ENCODE measurements at regions not wholly inside any gene's neighbourhood (a gene's known extent, or its start where the extent isn't known, plus 50 kb on each side); places are given as distances from the start of the nearest gene placed in this dataset.
"Not testable (repeated sequence)": the region's sequence is repeated elsewhere in the genome, so short reads cannot be mapped to it uniquely, and the experiment has no call there.

- Histone ChIP-seq H3K27ac (no peak overlapping the region), H3K36me3 (ENCODE audit: insufficient read depth, low read length) (no peaks in the 10 kb centered on the region), H3K9me3 (ENCODE audit: low read depth, low read length) (no peaks in the 10 kb centered on the region; the same call in 1 of the 2 replicates), H3K4me3 (no peak overlapping the region), H3K9ac (ENCODE audit: insufficient read length) (no peak overlapping the region)
- no peak for DNase-seq (ENCODE audit: low read depth, low spot score)
- no peak for TF ChIP-seq FOXP2 (optimal IDR thresholded peaks at IDR 0.05; ENCODE audit: control extremely low read depth, extremely low read length, insufficient read depth)
- TF ChIP-seq POLR2AphosphoS5 (IDR thresholded peaks at IDR 0.05; ENCODE audit: borderline replicate concordance, low read depth, low read length): no peak
- TF ChIP-seq EZH2 (IDR thresholded peaks at IDR 0.05): no peak
Measured at GRCh38 chr2:188024811-188025210, 266.9 kb upstream of the GULP1 start.

GRCh38 chr2:188028739-188029138 lies 262.9 kb upstream of the GULP1 start:
- no peaks in the 10 kb centered on the region for H3K36me3 ChIP-seq (ENCODE audit: insufficient read depth, low read length)
- H3K9me3 ChIP-seq (ENCODE audit: low read depth, low read length): no peaks in the 10 kb centered on the region; the same call in 1 of the 2 replicates
- no peak overlapping the region for H3K9ac ChIP-seq (ENCODE audit: insufficient read length)
- H3K27ac ChIP-seq: no peak overlapping the region
- no peak for TF ChIP-seq EZH2 (IDR thresholded peaks at IDR 0.05)
- TF ChIP-seq POLR2AphosphoS5 (IDR thresholded peaks at IDR 0.05; ENCODE audit: borderline replicate concordance, low read depth, low read length): no peak
- no peak for TF ChIP-seq FOXP2 (optimal IDR thresholded peaks at IDR 0.05; ENCODE audit: control extremely low read depth, extremely low read length, insufficient read depth)
- H3K4me3 ChIP-seq: no peak overlapping the region
- no peak for DNase-seq (ENCODE audit: low read depth, low spot score)

GRCh38 chr2:188032306-188032705 lies 259.4 kb upstream of the GULP1 start:
- no peak overlapping the region for H3K4me3 ChIP-seq
- H3K36me3 ChIP-seq (ENCODE audit: insufficient read depth, low read length): no peaks in the 10 kb centered on the region
- no peak overlapping the region for H3K9ac ChIP-seq (ENCODE audit: insufficient read length)
- no peaks in the 10 kb centered on the region for H3K9me3 ChIP-seq (ENCODE audit: low read depth, low read length)
- no peak for DNase-seq (ENCODE audit: low read depth, low spot score)
- TF ChIP-seq POLR2AphosphoS5 (IDR thresholded peaks at IDR 0.05; ENCODE audit: borderline replicate concordance, low read depth, low read length) (no peak), EZH2 (IDR thresholded peaks at IDR 0.05) (no peak), FOXP2 (optimal IDR thresholded peaks at IDR 0.05; ENCODE audit: control extremely low read depth, extremely low read length, insufficient read depth) (no peak)
- H3K27ac ChIP-seq: no peak overlapping the region

GRCh38 chr2:188032786-188033185 lies 258.9 kb upstream of the GULP1 start:
- Histone ChIP-seq H3K4me3 (no peak overlapping the region), H3K36me3 (ENCODE audit: insufficient read depth, low read length) (no peaks in the 10 kb centered on the region), H3K27ac (no peak overlapping the region), H3K9me3 (ENCODE audit: low read depth, low read length) (no peaks in the 10 kb centered on the region), H3K9ac (ENCODE audit: insufficient read length) (no peak overlapping the region)
- DNase-seq (ENCODE audit: low read depth, low spot score): no peak
- TF ChIP-seq POLR2AphosphoS5 (IDR thresholded peaks at IDR 0.05; ENCODE audit: borderline replicate concordance, low read depth, low read length) (no peak), FOXP2 (optimal IDR thresholded peaks at IDR 0.05; ENCODE audit: control extremely low read depth, extremely low read length, insufficient read depth) (no peak), EZH2 (IDR thresholded peaks at IDR 0.05) (no peak)

- not testable (repeated sequence) for H3K27ac ChIP-seq
Measured at GRCh38 chr2:188033240-188033639, 258.4 kb upstream of the GULP1 start.

GRCh38 chr2:188034102-188034501 lies 257.6 kb upstream of the GULP1 start:
- not testable (repeated sequence) for H3K4me3 ChIP-seq; DNase-seq (ENCODE audit: low read depth, low spot score); H3K9ac ChIP-seq (ENCODE audit: insufficient read length); H3K36me3 ChIP-seq (ENCODE audit: insufficient read depth, low read length); H3K9me3 ChIP-seq (ENCODE audit: low read depth, low read length); H3K27ac ChIP-seq

More at GRCh38 chr2:188033240-188033639, 258.4 kb upstream of the GULP1 start:
- not testable (repeated sequence) for DNase-seq (ENCODE audit: low read depth, low spot score); H3K4me3 ChIP-seq; H3K9ac ChIP-seq (ENCODE audit: insufficient read length); H3K9me3 ChIP-seq (ENCODE audit: low read depth, low read length); H3K36me3 ChIP-seq (ENCODE audit: insufficient read depth, low read length)

- not testable (repeated sequence) for H3K4me3 ChIP-seq; H3K9ac ChIP-seq (ENCODE audit: insufficient read length)
Measured at GRCh38 chr2:188035377-188035776, 256.3 kb upstream of the GULP1 start.

GRCh38 chr2:188036786-188037185 lies 254.9 kb upstream of the GULP1 start:
- H3K36me3 ChIP-seq (ENCODE audit: insufficient read depth, low read length); H3K9ac ChIP-seq (ENCODE audit: insufficient read length); DNase-seq (ENCODE audit: low read depth, low spot score); H3K9me3 ChIP-seq (ENCODE audit: low read depth, low read length); H3K27ac ChIP-seq; H3K4me3 ChIP-seq: not testable (repeated sequence)

More at GRCh38 chr2:188035377-188035776, 256.3 kb upstream of the GULP1 start:
- not testable (repeated sequence) for H3K9me3 ChIP-seq (ENCODE audit: low read depth, low read length); H3K27ac ChIP-seq; DNase-seq (ENCODE audit: low read depth, low spot score); H3K36me3 ChIP-seq (ENCODE audit: insufficient read depth, low read length)

GRCh38 chr2:188039307-188039706 lies 252.4 kb upstream of the GULP1 start:
- no peak for DNase-seq (ENCODE audit: low read depth, low spot score)
- H3K27ac ChIP-seq: no peak overlapping the region
- no peak overlapping the region for H3K9ac ChIP-seq (ENCODE audit: insufficient read length)
- no peaks in the 10 kb centered on the region for H3K9me3 ChIP-seq (ENCODE audit: low read depth, low read length)
- H3K36me3 ChIP-seq (ENCODE audit: insufficient read depth, low read length): no peaks in the 10 kb centered on the region
- no peak overlapping the region for H3K4me3 ChIP-seq
- TF ChIP-seq FOXP2 (optimal IDR thresholded peaks at IDR 0.05; ENCODE audit: control extremely low read depth, extremely low read length, insufficient read depth): no peak
- TF ChIP-seq POLR2AphosphoS5 (IDR thresholded peaks at IDR 0.05; ENCODE audit: borderline replicate concordance, low read depth, low read length): no peak
- no peak for TF ChIP-seq EZH2 (IDR thresholded peaks at IDR 0.05)

- TF ChIP-seq FOXP2 (optimal IDR thresholded peaks at IDR 0.05; ENCODE audit: control extremely low read depth, extremely low read length, insufficient read depth): no peak
- TF ChIP-seq POLR2AphosphoS5 (IDR thresholded peaks at IDR 0.05; ENCODE audit: borderline replicate concordance, low read depth, low read length): no peak
- TF ChIP-seq EZH2 (IDR thresholded peaks at IDR 0.05): no peak
- Histone ChIP-seq H3K9ac (ENCODE audit: insufficient read length) (no peak overlapping the region), H3K9me3 (ENCODE audit: low read depth, low read length) (no peaks in the 10 kb centered on the region), H3K27ac (no peak overlapping the region), H3K36me3 (ENCODE audit: insufficient read depth, low read length) (no peaks in the 10 kb centered on the region), H3K4me3 (no peak overlapping the region)
- DNase-seq (ENCODE audit: low read depth, low spot score): no peak
Measured at GRCh38 chr2:188042412-188042811, 249.3 kb upstream of the GULP1 start.
